ELR (cell line): ENCODE measurements at regions not wholly inside any gene's neighbourhood (a gene's known extent, or its start where the extent isn't known, plus 50 kb on each side); places are given as distances from the start of the nearest gene placed in this dataset.

Experiments
- DNase-seq: peaks from one replicate; pipeline ENCODE4 v3.0.0-alpha.2; 2015; ENCODE audit warnings: low read depth

- peak; percentile 7 for DNase-seq
Measured at GRCh38 chr12:48286665-48287064, 64.1 kb downstream of the ZNF641 start.

- no peak for DNase-seq
Measured at GRCh38 chr12:48285751-48286650, 64.7 kb downstream of the ZNF641 start.

GRCh38 chr12:48281811-48282210, 68.9 kb downstream of the ZNF641 start:
- no peak for DNase-seq

- no peak for DNase-seq
Measured at GRCh38 chr12:48280572-48280971, 70.1 kb downstream of the ZNF641 start.

- no peak for DNase-seq
Measured at GRCh38 chr12:48279601-48280000, 71.1 kb downstream of the ZNF641 start.

GRCh38 chr12:48279101-48279500, 71.6 kb downstream of the ZNF641 start:
- DNase-seq = no peak

GRCh38 chr12:48276621-48277020, 73.5 kb upstream of the OR10AD1 start:
- no peak for DNase-seq

- DNase-seq = no peak
Measured at GRCh38 chr12:48266826-48267225, 63.7 kb upstream of the OR10AD1 start.

- DNase-seq = no peak
Measured at GRCh38 chr12:48265777-48266176, 62.7 kb upstream of the OR10AD1 start.

GRCh38 chr12:48263617-48264016, 60.5 kb upstream of the OR10AD1 start:
- DNase-seq = no peak

GRCh38 chr12:48261773-48262172, 58.7 kb upstream of the OR10AD1 start:
- no peak for DNase-seq
